NCI-H2196 treated with DMSO at 0.1 percent for 48 hours (cell line): ENCODE measurements at regions not wholly inside any gene's neighbourhood (a gene's known extent, or its start where the extent isn't known, plus 50 kb on each side); places are given as distances from the start of the nearest gene placed in this dataset.
A peak's percentile ranks its signal among the peaks of the same experiment; 100 is the strongest.

Experiments used
- DNase-seq: peaks from one replicate; lab custom pipeline; 2025; ENCODE audit not compliant: unreplicated experiment; lab: John Stamatoyannopoulos, UW

DNA sequence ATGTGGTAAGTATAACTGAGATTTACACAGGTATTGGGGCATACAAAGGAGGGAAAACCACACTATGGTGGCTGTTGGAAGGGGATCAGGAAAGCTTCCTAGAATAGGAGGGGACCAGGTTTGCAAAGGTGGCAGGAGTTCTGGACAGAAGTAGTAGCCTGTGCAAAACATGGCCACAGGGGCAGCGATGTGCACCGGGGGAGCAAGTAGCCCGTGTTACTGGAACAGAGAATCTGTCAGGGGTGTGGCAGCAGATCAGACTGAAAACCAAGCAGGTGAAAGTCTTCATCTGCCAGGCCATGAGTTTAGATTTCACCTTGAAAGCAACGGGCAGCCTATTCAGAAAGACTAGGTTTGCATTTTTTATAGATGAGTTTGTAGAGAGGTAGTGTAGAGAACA, 182.3 kb upstream of the LPP start:
- DNase-seq: no peak

DNA sequence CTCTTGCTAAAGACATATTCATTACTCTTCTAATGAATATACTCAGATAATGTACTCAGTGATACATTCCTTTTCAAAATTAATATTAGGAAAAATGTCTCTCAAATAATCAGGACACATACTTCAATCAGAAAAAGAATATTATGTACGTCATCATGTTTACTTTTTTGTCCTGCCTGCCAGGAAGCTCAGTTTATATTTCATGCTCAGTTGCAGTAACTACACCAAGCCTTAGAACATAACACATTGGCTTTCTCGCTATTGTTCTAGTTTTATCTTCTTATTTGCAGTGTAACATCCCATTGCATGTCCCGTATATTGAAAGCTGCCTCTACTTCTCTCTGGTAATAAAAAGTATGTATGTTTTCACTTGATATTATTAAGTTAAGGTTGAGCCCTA, 181.5 kb upstream of the LPP start:
- no peak for DNase-seq

DNA sequence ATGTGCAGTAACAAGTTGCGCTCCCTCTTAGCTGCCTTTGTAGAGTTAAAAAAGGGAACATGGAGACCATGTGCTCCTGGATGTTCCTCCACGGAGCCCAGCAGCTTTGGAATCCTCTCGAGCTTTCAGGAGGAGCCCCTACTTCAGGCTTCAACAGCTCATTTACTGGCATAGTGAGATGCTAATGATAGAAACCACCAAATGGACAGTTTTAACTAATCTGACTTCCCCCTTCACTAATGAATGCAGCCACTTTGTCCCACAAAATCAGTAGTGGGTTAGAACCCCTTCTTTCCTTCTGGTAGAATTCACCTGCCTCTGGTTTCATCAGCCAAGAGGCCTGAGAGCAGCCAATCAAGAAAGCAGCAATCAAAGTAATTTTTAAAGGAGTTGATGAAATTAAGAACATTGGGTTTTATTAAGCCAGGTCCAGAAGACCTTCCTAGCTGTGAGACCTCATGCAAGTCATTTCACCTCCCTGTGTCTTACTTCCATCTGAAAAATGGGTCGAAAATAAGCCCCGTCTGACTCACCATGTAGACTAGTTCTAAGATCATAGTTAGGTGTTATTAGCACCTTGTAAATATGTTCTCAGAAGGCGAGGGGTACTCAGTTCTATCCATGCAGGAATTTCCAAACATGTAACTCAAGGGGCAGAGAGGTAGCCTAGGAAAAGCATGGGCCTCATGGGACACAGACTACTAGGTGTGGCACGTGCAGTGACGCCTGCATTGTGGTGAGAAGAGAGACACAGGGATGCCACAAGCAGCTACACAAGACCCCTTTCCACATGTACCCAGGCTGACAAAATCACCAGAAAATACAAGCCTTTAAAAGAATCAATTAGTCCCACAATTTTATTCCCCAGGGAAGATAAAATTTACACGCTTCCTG, 179.7 kb upstream of the LPP start:
- no peak for DNase-seq

DNA sequence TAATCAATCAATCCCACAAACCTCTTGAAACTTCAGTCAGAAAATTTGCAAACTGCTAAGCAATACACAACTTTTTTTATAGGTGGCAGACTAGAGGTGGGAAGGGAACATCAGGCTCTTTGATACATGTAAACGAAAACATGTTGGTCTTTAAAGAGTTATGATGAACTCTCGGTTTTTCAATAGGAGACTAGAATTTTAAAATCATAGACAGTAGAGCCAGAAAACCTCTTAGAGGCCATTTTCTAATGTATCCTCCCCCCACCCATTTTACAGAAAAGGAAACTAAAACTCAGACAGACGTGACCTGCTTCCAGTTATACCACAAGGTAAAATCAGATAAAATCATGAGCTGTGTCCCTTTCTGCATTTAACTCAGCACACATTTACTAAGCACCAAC, 179.1 kb upstream of the LPP start:
- DNase-seq: no peak

DNA sequence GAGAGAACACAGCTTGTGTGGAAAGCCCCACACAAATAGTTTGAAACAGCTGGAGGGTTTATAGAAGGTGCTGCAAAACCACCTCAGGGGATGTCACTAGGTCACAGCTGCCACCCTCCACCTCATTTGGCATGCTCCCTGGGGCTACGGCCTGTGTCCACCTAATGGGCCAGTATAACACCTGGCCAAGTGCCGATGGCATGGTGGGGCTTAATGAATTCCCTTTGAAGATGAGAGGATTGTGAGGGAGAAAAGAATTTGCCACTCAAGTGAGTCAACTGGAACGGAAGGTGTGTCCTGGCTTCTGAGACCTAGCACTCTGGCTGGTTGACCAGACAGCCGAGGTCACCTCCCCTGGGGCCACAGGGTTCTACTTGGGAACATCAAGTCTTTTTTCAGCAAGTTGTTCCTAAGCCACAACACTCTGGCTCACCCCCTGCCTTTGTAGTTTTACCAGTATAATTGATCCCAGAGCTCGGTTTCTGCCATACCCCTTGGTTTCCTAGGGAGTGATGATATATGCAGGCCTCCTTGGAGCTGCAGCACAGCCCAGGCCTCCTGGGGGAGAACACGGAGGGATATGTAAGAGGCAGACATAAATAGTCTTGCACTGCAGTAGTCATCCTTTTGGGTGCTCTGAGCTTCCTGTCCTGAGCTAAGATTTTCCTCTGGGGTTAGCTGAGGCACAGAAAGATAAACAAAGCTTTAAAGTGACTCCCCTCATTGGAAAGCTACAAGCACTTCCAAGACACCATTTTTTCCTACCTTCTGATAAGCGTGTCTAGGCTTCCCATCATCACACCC, 178.2 kb upstream of the LPP start:
- no peak for DNase-seq

DNA sequence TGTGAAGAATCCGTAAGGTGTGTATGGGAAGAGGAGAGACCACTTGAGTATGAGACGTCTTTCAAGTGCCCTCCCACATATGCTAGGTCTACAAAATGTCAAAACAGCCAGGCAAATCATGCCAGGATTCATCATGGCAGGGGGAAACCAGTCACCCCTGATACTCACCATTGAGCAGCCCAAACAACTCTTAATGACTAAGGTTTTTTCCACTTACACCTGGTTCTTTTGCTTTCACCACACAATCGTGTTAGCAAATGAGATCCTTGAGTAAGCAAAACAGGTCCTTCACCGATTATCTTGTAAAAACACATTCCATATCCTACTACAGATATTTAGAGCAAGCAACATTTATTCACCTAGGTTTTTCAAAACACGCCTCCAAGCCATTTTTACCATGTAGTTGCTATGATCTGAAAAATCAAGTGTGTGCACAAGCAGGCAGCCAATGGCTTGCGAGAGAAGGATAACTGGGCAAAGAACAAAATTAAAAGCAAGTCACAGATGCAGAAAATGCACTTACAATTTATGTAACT, 177.5 kb upstream of the LPP start:
- DNase-seq: no peak

DNA sequence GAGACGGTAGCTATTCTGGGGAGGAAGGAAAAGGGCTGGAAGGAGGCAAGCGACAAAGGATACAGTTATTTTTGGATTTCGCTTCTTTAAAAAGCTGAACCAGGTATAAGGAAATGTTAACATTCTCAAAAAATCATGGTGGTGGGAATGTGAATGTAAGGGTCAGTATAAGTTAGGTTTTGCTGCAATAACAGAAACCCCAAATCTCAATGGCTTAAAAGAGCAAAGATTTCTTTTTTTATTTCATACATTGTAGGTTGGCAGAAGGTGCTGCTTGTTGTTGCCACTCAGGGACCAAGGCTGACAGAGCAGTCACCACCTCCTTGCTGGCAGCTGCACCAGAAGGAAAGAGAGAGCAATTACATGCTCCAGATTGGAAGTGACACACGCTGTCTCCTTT, 176.3 kb upstream of the LPP start:
- no peak for DNase-seq

DNA sequence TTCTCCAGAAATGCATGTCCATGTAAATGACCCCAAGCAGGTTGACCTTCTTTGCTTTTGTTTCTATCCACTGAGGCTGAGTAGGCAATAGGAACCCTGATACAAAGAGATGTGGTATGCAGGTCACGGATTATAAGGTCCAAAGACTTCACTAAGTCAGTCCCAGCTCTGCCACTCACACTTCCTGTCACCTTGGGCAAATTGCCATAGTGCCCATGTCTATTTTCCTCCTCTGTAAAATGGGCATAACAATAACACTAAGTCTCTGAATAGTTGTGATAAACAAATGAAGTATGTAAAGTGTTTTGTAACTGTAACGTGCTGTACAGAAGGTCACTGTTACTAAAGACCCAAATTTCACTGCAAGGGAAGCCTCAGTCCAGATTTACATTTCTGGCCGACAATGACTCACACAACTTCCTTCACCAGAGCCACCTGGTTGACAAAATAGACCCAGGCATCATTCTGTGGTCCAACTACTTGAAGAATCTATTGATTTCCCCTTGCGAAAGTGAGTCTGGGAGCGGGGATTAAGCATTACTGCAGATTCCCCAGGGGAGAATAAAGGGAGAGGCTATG, 175.4 kb upstream of the LPP start:
- no peak for DNase-seq

DNA sequence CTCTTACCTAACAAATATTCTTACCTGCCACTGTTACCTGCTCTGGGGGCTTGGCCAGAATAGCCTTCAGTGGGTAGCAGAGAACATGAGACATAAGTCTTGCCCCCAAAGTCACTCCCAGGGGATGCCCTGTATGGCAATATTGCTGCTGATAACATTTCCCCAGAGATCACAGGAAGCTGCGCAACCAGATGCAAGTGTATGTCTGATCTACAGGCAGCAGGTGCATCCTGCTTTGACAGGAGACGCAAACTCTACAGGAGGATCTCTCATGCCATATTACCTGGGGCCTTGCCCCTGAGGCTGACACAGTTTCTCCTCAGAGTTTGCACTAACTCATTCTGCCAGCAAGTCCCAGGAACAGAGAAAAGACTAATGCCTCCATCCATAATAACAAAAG, 174.4 kb upstream of the LPP start:
- DNase-seq: no peak

DNA sequence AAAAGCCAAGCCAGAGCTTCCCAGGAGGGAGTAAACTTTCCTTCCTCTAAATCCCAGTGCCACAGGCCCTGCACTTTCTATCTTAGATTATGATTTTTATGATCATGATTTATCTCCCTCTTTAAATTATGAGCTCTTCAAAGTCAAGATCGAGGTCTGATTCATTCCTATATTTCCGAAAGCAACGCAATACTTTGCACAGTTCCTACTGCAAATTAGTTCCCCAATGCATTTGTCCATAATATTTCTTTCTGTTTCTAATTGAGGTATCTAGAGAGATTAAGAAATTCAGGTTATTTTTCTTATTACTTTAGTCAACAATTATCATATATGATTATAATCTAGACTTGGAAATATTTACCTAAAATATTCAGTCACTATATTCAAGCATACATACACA, 173.1 kb upstream of the LPP start:
- DNase-seq: no peak

DNA sequence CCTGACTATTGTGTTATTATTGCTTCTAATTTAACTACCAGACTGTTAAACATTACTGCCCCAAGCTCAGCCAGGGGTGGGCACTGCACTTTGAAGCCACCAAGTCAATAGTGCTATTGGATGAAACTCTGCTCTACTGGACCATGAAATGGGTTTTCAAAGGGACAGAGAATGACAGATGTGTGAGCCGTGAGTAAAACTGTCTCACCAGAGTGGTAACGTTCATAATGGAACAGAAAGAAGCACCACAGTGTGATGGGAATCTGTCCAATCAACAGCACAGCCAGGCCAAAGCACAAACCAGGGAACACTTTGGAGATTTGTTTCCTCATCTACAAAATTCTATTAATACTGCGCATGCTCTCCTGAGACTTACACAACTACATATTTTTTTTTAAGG, 171.8 kb upstream of the LPP start:
- no peak for DNase-seq

DNA sequence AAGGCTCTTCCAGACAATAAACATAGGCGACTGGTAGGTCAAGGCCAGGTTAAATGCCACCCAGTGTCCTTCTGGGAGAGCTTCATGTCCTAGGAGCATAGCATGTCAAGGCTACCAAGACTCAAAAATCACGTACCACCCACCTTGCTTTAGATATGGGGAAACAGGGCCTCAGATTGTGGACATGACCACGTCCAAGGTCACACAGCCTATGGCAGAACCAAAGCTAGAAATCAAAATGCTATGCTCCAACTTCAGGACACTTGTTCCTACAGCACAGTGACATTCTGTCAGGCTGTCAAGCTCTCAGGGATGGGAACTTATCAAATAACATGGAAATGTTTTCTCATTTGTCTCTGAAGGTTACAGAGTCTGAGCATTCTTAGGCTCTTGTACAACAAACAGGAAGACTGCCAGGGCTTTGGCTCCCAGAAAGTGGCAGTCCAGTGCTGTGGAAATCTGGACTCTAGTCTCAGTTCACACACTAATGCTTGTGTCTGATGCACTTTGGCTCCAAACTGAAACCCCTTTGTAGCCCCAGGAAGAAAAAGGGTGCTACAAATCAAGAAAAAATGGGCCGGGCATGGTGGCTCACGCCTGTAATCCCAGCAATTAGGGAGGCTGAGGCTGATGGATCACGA, 170.4 kb upstream of the LPP start:
- DNase-seq: no peak

DNA sequence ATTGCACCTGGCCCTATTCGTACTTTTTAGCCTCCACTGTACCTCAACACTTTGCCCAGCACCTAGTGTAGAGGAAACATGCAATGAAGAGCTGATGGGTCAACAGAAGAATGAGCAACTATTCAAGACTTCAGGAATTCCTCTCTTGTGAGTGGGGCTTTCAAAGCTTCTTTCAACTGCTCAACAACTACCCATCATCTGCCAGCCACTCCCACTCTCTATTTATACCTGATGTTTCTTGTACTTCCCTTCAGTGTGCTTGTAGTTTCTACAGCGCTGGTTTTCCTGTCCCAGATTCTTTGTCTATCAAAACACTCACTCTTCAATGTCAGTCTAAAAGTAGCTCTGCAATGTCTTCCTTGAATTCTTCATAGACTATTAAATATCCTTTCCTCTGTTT, 168.3 kb upstream of the LPP start:
- DNase-seq: no peak

DNA sequence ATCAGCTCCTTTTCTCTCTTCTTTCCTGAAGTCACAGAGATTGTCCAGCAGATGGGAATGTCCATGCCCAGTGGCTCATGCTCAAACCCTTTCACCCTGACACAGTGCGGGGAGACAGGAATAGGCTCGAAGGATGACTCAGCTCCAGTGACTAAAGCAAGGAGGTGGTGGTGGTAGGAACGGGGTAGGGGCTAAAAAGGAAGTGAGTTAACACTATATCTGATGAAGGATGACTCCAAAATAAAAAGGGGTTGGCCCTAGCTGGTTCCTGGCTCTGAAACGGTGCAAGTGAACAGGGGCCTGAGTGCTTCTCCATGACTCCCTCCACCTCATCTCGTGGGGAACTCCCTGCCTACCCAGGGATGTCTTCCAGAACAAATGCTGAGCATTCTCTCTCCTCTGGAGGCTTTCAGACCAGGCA, 167.4 kb upstream of the LPP start:
- no peak for DNase-seq

DNA sequence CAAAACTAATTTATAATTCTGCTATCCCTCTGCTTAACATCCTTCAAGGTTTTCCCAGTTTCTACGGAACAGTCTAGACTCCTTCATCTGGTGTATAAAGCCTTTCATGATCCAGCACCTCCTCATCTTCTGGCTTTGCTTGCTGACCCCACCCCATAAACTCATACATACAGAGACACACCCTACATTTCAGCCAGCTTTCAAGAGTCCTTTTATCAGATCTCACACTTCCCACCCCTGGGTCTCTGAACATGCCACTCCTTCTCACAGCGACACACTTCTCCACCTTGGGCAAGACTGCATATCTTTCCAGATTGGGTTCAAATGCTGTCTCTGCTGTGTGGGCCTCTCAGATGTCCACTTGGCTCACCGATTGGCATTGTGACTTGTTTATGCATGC, 166.8 kb upstream of the LPP start:
- no peak for DNase-seq

DNA sequence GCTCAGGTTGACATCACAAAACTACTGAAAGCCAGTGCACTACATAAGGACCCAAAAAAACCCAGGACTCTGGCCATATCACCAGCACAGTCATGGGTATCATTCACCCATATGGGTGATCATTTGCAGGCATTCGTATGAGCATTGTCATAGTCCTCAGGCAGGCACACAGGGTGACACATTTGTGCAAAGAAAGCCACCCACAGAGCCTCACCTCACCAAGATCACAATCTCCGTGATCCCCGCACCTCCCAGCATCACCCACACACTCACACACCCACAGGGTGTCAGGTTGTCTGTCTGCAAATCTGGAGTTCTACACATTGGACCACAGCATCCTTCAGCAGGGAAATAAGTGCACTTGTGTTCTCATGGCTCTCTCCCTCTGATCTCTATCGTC, 166.0 kb upstream of the LPP start:
- DNase-seq: no peak

DNA sequence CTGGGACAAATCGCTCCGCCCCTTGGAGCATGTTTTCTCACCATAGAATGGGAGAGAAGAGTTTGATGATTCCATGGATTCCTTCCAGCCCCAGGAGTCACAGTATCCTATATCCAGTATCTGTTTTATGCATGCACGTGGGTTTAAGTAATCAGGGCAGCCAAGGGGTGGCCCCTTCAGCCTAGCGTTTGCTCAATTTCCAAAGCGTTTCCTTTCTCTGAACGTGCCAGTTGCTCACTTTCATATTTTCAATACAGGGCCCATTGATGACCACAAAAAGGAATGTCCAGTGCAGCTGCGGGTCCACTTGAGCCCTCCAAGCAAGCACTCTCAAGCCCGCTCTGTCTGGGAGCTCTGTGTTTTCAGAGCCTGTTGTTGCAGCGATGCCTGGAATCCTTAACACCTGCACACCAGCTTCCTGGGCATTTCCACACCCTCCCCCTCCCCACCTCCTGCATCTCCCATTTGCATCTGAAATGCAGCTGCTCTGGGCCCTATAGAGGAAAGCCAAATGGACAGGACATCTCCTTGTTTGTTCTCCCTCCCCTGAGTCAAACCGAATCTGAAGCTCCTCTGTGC, 164.3 kb upstream of the LPP start:
- peak; percentile 99 for DNase-seq

DNA sequence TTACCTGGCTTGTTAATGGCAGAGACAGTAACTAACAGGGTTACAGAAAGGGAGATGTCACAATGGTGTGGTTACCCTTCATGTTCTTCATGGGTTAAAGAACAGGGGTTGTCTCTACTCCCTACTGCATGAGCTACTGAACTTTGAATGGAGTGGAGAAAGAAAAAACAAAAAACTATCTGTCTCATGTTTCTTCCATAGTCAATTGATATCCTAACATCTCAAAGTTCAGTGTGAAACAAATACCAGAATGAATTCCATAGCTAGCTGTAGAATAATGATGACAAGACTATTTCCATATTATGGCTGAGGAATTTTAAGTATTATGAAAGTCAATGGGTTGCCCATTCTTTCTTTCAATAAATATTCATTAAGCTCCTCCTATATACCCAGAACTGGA, 161.3 kb upstream of the LPP start:
- DNase-seq: no peak

DNA sequence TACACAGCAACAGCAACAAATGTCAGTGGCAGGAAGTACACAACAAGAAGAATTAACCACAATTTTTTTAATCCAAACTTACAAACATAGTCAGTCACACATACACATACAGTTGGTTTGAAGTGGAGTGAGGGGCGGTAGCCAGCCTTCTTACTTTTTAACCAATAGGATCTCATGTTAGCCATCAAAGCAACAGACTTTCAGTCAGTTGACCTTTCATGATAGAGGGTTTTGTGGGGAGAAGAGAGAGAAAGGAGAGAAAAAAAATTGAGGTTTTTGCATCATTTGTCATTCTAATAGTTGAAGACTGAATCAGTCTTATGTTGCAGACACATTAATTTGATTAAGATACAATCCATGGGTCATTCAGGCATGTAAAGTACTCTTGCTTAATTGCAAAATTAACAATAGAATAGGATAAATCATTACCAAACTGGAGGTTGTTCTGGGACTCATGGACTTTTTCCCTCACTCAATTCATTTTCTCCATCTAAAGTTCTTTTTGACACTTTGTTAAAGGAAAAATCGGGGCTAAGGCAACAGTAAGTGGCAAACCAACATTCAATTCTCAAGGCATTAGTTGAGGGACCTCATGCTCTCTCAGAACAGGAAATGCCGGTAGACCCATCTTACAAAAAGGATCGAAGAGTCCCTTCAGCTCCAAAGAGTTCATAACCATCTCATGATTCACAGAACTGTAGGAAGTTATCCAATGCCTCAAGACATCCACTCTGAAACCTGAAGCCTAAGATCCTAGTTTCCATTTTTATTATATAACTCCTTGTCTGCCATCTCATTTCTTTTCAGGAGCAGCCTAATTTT, 159.5 kb upstream of the LPP start:
- no peak for DNase-seq

DNA sequence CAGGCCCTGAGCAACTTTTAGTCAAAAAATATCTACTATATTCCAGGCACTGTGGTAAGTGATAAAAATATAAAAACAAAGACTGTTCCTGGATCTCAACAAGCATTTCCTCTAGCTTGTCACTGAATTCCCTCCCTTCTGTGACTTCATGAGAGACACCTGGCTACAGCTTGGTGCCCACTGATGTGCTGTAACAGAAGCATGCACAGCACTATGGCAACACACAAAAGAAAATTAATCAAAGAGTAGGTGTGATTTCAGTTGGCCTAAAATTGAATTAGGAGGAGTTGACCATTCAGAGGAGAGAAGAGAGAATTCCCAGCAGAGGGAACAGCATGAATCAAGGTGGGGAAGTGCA, 158.9 kb upstream of the LPP start:
- no peak for DNase-seq
